ENCODE measurements at regions not wholly inside any gene's neighbourhood (a gene's known extent, or its start where the extent isn't known, plus 50 kb on each side); places are given as distances from the start of the nearest gene placed in this dataset.

- DNase-seq (ENCODE audit: low read depth) = no peak
These were observed 112.9 kb upstream of the ZNF678 start for GRCh38 chr1:227450489-227450888.

- DNase-seq (ENCODE audit: low read depth) = peak; percentile 29
These were observed 113.5 kb upstream of the ZNF678 start for GRCh38 chr1:227449741-227450441.

GRCh38 chr1:227449051-227449450, 114.3 kb upstream of the ZNF678 start:
- DNase-seq (ENCODE audit: low read depth) = peak; percentile 48

- no peak for DNase-seq (ENCODE audit: low read depth)
These were observed 115.8 kb upstream of the ZNF678 start for GRCh38 chr1:227447531-227447990.

- DNase-seq (ENCODE audit: low read depth) = no peak
These were observed 117.6 kb upstream of the ZNF678 start for GRCh38 chr1:227445746-227446145.

- DNase-seq (ENCODE audit: low read depth) = no peak
These were observed 118.2 kb upstream of the ZNF678 start for GRCh38 chr1:227445092-227445674.

- no peak for DNase-seq (ENCODE audit: low read depth)
These were observed 121.9 kb upstream of the CDC42BPA start for GRCh38 chr1:227440182-227440581.

- DNase-seq (ENCODE audit: low read depth) = peak; percentile 71
These were observed 119.3 kb upstream of the CDC42BPA start for GRCh38 chr1:227437495-227438008.

- no peak for DNase-seq (ENCODE audit: low read depth)
These were observed 116.6 kb upstream of the CDC42BPA start for GRCh38 chr1:227434808-227435444.

GRCh38 chr1:227433663-227434341, 115.5 kb upstream of the CDC42BPA start:
- no peak for DNase-seq (ENCODE audit: low read depth)

- DNase-seq (ENCODE audit: low read depth) = no peak
These were observed 114.7 kb upstream of the CDC42BPA start for GRCh38 chr1:227432981-227433380.

GRCh38 chr1:227432181-227432535, 113.9 kb upstream of the CDC42BPA start:
- DNase-seq (ENCODE audit: low read depth) = no peak

GRCh38 chr1:227429447-227430359, 111.4 kb upstream of the CDC42BPA start:
- DNase-seq (ENCODE audit: low read depth) = peak; percentile 75

GRCh38 chr1:227428803-227429202, 110.5 kb upstream of the CDC42BPA start:
- DNase-seq (ENCODE audit: low read depth) = peak; percentile 94

- DNase-seq (ENCODE audit: low read depth) = no peak
These were observed 109.1 kb upstream of the CDC42BPA start for GRCh38 chr1:227427411-227427810.

- peak; percentile 16 for DNase-seq (ENCODE audit: low read depth)
These were observed 106.7 kb upstream of the CDC42BPA start for GRCh38 chr1:227424953-227425352.

- peak; percentile 14 for DNase-seq (ENCODE audit: low read depth)
These were observed 105.9 kb upstream of the CDC42BPA start for GRCh38 chr1:227424159-227424680.

GRCh38 chr1:227422581-227422980, 104.3 kb upstream of the CDC42BPA start:
- no peak for DNase-seq (ENCODE audit: low read depth)

GRCh38 chr1:227420147-227420546, 101.9 kb upstream of the CDC42BPA start:
- no peak for DNase-seq (ENCODE audit: low read depth)

GRCh38 chr1:227417756-227418480, 99.6 kb upstream of the CDC42BPA start:
- DNase-seq (ENCODE audit: low read depth) = no peak
